ENCODE measurements at regions not wholly inside any gene's neighbourhood (a gene's known extent, or its start where the extent isn't known, plus 50 kb on each side); places are given as distances from the start of the nearest gene placed in this dataset.

- ATAC-seq = peak; percentile 91
- WGBS, 2 donors (ENCODE audit: low coverage in 1 of 2) = 28 to 45% methylated on average over 1 to 3 of the region's 3 CpGs
- no peaks in the 10 kb centered on the region for H3K9me3 ChIP-seq
Observed at GRCh38 chr11:86119077-86119476, 50.2 kb upstream of the PICALM start.

More at GRCh38 chr11:86119077-86119476, 50.2 kb upstream of the PICALM start:
- Histone ChIP-seq H3K4me1 (peaks cover 3 to 61% (median 20%) of the 10 kb centered on the region in 3 donors), H3K27ac (peak overlapping the region; percentile 63 to 75 (median 68)), H3K36me3 (no peaks in the 10 kb centered on the region), H3K27me3 (no peaks in the 10 kb centered on the region), H3K4me3 (no peak overlapping the region)
- no peak for TF ChIP-seq EP300 (IDR thresholded peaks at IDR 0.05)
- peak; percentile 96 for TF ChIP-seq POLR2AphosphoS5 (IDR thresholded peaks at IDR 0.05)

Small RNA genes lying in the stretch of these regions (small RNA-seq; reads per million reads assigned to genes)
- gene RNU6-560P = 0 reads per million in 4 donors

All from gastroesophageal sphincter (tissue), 4 donors.